ENCODE measurements at regions not wholly inside any gene's neighbourhood (a gene's known extent, or its start where the extent isn't known, plus 50 kb on each side); places are given as distances from the start of the nearest gene placed in this dataset.

DNA sequence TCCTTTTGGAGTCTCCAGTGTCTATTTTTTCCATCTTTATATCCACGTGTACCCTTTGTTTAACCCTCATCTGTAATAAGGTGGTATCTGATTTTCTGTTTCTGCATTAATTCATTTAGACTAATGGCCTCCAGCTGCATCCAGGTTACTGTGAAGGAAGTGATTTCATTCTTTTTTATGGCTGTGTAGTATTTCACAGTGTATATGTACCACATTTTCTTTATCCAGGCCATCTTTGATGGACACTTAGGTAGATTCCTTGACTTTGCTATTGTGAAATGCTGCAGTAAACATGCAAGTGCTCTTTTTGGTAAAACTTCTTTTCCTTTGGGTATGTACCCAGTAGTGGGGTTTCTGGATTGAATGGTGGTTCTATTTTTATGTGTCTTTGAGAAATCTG is 128.0 kb upstream of the MTPN start:
- intact Hi-C loops (cut with micrococcal nuclease; ENCODE audit: unreplicated experiment) = no loop called here
- no peak for TF ChIP-seq EZH2 (IDR thresholded peaks at IDR 0.05; ENCODE audit: borderline replicate concordance, low read depth, low read length, poor library complexity, severe bottlenecking)
- TF ChIP-seq, protein P1, sequence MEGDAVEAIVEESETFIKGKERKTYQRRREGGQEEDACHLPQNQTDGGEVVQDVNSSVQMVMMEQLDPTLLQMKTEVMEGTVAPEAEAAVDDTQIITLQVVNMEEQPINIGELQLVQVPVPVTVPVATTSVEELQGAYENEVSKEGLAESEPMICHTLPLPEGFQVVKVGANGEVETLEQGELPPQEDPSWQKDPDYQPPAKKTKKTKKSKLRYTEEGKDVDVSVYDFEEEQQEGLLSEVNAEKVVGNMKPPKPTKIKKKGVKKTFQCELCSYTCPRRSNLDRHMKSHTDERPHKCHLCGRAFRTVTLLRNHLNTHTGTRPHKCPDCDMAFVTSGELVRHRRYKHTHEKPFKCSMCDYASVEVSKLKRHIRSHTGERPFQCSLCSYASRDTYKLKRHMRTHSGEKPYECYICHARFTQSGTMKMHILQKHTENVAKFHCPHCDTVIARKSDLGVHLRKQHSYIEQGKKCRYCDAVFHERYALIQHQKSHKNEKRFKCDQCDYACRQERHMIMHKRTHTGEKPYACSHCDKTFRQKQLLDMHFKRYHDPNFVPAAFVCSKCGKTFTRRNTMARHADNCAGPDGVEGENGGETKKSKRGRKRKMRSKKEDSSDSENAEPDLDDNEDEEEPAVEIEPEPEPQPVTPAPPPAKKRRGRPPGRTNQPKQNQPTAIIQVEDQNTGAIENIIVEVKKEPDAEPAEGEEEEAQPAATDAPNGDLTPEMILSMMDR (conservative IDR thresholded peaks at IDR 0.05; ENCODE audit: low read depth, low read length) = no peak
- CTCF ChIA-PET = no interaction called here

DNA sequence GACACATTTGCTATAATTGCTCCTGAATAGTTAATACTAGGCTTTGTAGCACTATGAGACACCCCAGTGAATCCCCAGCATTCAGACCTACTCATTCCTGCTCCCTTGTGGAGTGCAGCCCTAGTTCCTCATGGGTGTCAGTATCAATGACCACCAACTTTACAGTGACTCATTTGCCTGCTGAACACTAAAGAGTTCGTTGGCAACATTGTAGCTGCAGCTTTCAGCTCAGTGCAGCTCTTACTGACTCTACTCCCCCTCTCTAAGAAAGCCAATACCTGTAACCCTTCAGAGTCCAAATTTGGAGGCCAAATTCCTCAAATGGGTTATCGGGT is 127.1 kb upstream of the MTPN start:
- intact Hi-C loops (cut with micrococcal nuclease; ENCODE audit: unreplicated experiment) = no loop called here
- TF ChIP-seq EZH2 (IDR thresholded peaks at IDR 0.05; ENCODE audit: borderline replicate concordance, low read depth, low read length, poor library complexity, severe bottlenecking) = no peak
- TF ChIP-seq, protein P1 (conservative IDR thresholded peaks at IDR 0.05; ENCODE audit: low read depth, low read length) = no peak
- Histone ChIP-seq H3K4me3 (ENCODE audit: low read depth, low read length, poor library complexity, severe bottlenecking) (no peak overlapping the region), H3K27me3 (replicated peaks; ENCODE audit: insufficient read depth, low read depth, low read length, poor library complexity) (no peaks in the 10 kb centered on the region), H3K27ac (ENCODE audit: low read depth, low read length, poor library complexity, severe bottlenecking) (no peak overlapping the region), H3K9me3 (ENCODE audit: low read depth, low read length, poor library complexity, severe bottlenecking) (no peaks in the 10 kb centered on the region), H3K36me3 (ENCODE audit: insufficient read depth, low read length, poor library complexity, severe bottlenecking) (no peaks in the 10 kb centered on the region), H3K4me1 (ENCODE audit: insufficient read depth, low read length, poor library complexity, severe bottlenecking) (no peaks in the 10 kb centered on the region)
- ChIA-PET CTCF (no interaction called here), POLR2A (ENCODE audit: low non-redundant PET) (no interaction called here)
- DNase-seq (ENCODE audit: low spot score) = no peak
- no TSS peak for BruUV-seq (replicated peaks)

More for the DNA sequence above, 128.0 kb upstream of the MTPN start:
- no peak for DNase-seq (ENCODE audit: low spot score)
- Histone ChIP-seq H3K4me1 (ENCODE audit: insufficient read depth, low read length, poor library complexity, severe bottlenecking) (no peaks in the 10 kb centered on the region), H3K9me3 (ENCODE audit: low read depth, low read length, poor library complexity, severe bottlenecking) (no peaks in the 10 kb centered on the region), H3K4me3 (ENCODE audit: low read depth, low read length, poor library complexity, severe bottlenecking) (no peak overlapping the region), H3K27me3 (replicated peaks; ENCODE audit: insufficient read depth, low read depth, low read length, poor library complexity) (no peaks in the 10 kb centered on the region), H3K36me3 (ENCODE audit: insufficient read depth, low read length, poor library complexity, severe bottlenecking) (no peaks in the 10 kb centered on the region), H3K27ac (ENCODE audit: low read depth, low read length, poor library complexity, severe bottlenecking) (no peak overlapping the region)
- BruUV-seq (replicated peaks) = no TSS peak
- POLR2A ChIA-PET (ENCODE audit: low non-redundant PET) = no interaction called here

DNA sequence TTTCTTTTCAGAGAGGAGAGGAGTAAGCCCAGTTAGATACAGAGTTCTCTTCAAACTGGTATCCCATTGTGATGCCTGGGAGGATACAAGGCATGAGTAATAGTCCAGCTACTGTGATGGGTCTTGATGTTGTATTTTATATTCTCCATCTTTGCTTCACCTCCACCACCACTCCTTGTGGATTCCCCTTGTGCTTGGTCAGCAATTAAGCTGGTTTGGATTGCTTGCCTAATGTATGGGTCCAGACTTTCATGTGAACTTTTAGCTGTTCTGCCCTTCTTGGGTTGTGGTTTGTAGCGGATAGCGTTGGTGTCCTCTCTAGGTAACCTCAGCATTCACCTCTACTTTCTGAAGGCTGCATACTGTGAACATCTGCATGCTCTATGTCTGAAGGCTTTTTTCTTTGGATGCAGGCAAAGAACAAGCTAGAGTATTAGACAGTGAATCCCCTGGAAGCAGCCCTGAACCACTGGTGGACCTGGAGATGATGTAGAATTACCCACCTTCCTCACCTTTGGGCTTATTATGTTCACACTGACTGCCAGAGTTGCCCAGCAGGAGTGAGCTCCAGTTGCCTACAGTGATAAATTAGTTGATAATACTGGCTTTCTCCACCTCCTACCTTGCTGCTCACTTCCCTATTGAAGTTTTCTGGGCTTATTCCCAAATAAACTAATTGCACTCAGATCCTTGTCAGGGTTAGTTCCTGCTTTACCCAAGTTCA is 126.5 kb upstream of the MTPN start:
- ChIA-PET POLR2A (ENCODE audit: low non-redundant PET) (no interaction called here), CTCF (no interaction called here)
- Histone ChIP-seq H3K27ac (ENCODE audit: low read depth, low read length, poor library complexity, severe bottlenecking) (no peak overlapping the region), H3K4me1 (ENCODE audit: insufficient read depth, low read length, poor library complexity, severe bottlenecking) (no peaks in the 10 kb centered on the region), H3K36me3 (ENCODE audit: insufficient read depth, low read length, poor library complexity, severe bottlenecking) (no peaks in the 10 kb centered on the region), H3K9me3 (ENCODE audit: low read depth, low read length, poor library complexity, severe bottlenecking) (no peaks in the 10 kb centered on the region), H3K27me3 (replicated peaks; ENCODE audit: insufficient read depth, low read depth, low read length, poor library complexity) (no peaks in the 10 kb centered on the region), H3K4me3 (ENCODE audit: low read depth, low read length, poor library complexity, severe bottlenecking) (no peak overlapping the region)
- TF ChIP-seq EZH2 (IDR thresholded peaks at IDR 0.05; ENCODE audit: borderline replicate concordance, low read depth, low read length, poor library complexity, severe bottlenecking) = no peak
- TF ChIP-seq, protein P1 (conservative IDR thresholded peaks at IDR 0.05; ENCODE audit: low read depth, low read length) = no peak
- no peak for DNase-seq (ENCODE audit: low spot score)
- BruUV-seq (replicated peaks) = no TSS peak
- intact Hi-C loops (cut with micrococcal nuclease; ENCODE audit: unreplicated experiment) = no loop called here

Data from A673 (cell line).